Brain microvascular endothelial cell (primary cell): ENCODE measurements at regions not wholly inside any gene's neighbourhood (a gene's known extent, or its start where the extent isn't known, plus 50 kb on each side); places are given as distances from the start of the nearest gene placed in this dataset.

ENCODE experiments used
- DNase-seq: peaks from one replicate; pipeline ENCODE4 v3.0.0-alpha.2; 2020
- H3K27ac ChIP-seq: fragments of 250-450 bp; sonication (Bioruptor Pico); 2 replicates; pipeline ENCODE4 v1.5.1; 2020; ENCODE audit warnings: mild to moderate bottlenecking, moderate library complexity
- H3K27me3 ChIP-seq: fragments of 250-450 bp; sonication (Bioruptor Pico); replicated peaks from 2 replicates; pipeline ENCODE4 v1.5.1; 2020; ENCODE audit warnings: mild to moderate bottlenecking
- H3K36me3 ChIP-seq: fragments of 250-450 bp; sonication (Bioruptor Pico); replicated peaks from 2 replicates; pipeline ENCODE4 v1.5.1; 2020; ENCODE audit warnings: mild to moderate bottlenecking
- H3K4me3 ChIP-seq: 2 replicates; pipeline ENCODE4 v1.5.1; 2011; ENCODE audit warnings: low read depth, mild to moderate bottlenecking, control low read depth, low read length, moderate library complexity
- CTCF ChIP-seq: IDR thresholded peaks from 2 replicates; pipeline ENCODE4 v1.5.1; 2011; ENCODE audit warnings: low read depth, mild to moderate bottlenecking, moderate library complexity, low read length, control low read depth, inconsistent platforms; ENCODE audit errors: missing control alignments
- in situ Hi-C: cut with HindIII; loops from 2 replicates; pipeline ENCODE4 v1.10.0; 2017; ENCODE audit warnings: low sequenced_read_pairs, low pct_ligation_motif_present

- H3K36me3 ChIP-seq, result no peaks in the 10 kb centered on the region
- in situ Hi-C loops, result no loop called here
- H3K27me3 ChIP-seq, result no peaks in the 10 kb centered on the region
- DNase-seq, result no peak
- H3K4me3 ChIP-seq, result no peak overlapping the region
- H3K27ac ChIP-seq, result no peak overlapping the region
- no peak for TF ChIP-seq CTCF
These were observed 412.3 kb downstream of the OXSM start for GRCh38 chr3:26202169-26202568.

- Histone ChIP-seq H3K36me3 (no peaks in the 10 kb centered on the region), H3K27me3 (no peaks in the 10 kb centered on the region), H3K4me3 (no peak overlapping the region), H3K27ac (no peak overlapping the region)
- no peak for DNase-seq
- in situ Hi-C loops, result no loop called here
- TF ChIP-seq CTCF, result no peak
These were observed 415.6 kb downstream of the OXSM start for GRCh38 chr3:26205475-26205874.

- no peak overlapping the region for H3K4me3 ChIP-seq
- TF ChIP-seq CTCF, result no peak
- no peaks in the 10 kb centered on the region for H3K36me3 ChIP-seq
- in situ Hi-C loops, result no loop called here
- no peak for DNase-seq
- no peak overlapping the region for H3K27ac ChIP-seq
- H3K27me3 ChIP-seq, result no peaks in the 10 kb centered on the region
These were observed 414.4 kb upstream of the LRRC3B start for GRCh38 chr3:26208201-26208600.

- in situ Hi-C loops, result no loop called here
- H3K27me3 ChIP-seq, result no peaks in the 10 kb centered on the region
- no peak overlapping the region for H3K4me3 ChIP-seq
- no peak overlapping the region for H3K27ac ChIP-seq
- no peak for DNase-seq
- H3K36me3 ChIP-seq, result no peaks in the 10 kb centered on the region
- TF ChIP-seq CTCF, result no peak
These were observed 392.8 kb upstream of the LRRC3B start for GRCh38 chr3:26229801-26230200.

DNA sequence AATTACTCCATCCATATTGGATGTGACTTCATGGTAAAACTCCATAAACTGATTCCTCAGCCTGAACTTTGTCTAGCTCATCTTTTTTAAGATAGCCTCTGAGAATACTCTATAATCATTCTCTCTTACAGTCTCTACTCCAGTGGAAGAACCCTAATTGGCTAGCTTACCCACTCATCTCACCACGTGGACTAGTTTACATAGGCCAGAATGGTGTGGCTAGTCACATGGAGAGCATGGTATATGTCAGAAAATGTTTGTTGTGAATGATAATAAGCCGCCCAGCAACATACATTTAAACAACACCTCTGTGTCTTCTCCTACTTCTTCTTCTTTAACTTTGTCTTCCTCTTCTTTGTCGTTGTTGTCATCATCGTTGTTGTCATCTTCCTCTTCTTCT lies 389.2 kb upstream of the LRRC3B start:
- Histone ChIP-seq H3K4me3 (no peak overlapping the region), H3K36me3 (no peaks in the 10 kb centered on the region), H3K27ac (no peak overlapping the region), H3K27me3 (no peaks in the 10 kb centered on the region)
- in situ Hi-C loops, result no loop called here
- no peak for TF ChIP-seq CTCF
- DNase-seq, result no peak

DNA sequence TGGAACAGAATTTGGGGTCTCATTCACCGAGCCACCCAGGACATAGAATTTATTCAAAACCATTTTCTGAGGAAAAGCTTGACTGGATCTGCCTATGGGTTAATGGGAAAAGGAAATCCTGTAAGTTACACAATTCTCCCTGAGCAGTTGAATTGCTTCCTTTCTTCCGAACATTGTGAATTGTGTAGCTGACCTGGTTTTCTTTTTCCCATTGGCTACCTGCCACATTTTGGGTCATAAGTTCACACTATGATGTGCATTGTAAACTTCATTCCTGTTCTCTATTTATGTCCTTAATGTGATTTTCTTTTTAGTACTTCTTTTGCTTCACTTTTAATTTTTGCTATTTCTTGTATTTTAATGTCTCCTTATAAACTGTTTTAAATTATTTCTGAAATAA lies 386.0 kb upstream of the LRRC3B start:
- Histone ChIP-seq H3K27me3 (no peaks in the 10 kb centered on the region), H3K4me3 (no peak overlapping the region), H3K36me3 (no peaks in the 10 kb centered on the region), H3K27ac (no peak overlapping the region)
- in situ Hi-C loops, result no loop called here
- no peak for TF ChIP-seq CTCF
- DNase-seq, result no peak
